Stimulated activated CD8-positive, alpha-beta memory T cell treated with anti-CD3 and anti-CD28 coated beads, Interleukin-4, amount 100 ng/mL, for 1 hour (primary cell): ENCODE measurements at regions not wholly inside any gene's neighbourhood (a gene's known extent, or its start where the extent isn't known, plus 50 kb on each side); places are given as distances from the start of the nearest gene placed in this dataset.

Experiments used
- DNase-seq, 2 donors: peaks; one replicate each; pipeline ENCODE4 v3.0.0-alpha.2; 2020; ENCODE audit warnings: low read depth in 2 of 2, low spot score in 1 of 2

GRCh38 chr13:104198801-104199200 lies 1132.6 kb upstream of the SLC10A2 start:
- no peak for DNase-seq

- DNase-seq = no peak
Observed at GRCh38 chr13:104196611-104197010, 1130.4 kb upstream of the SLC10A2 start.

GRCh38 chr13:104181526-104182231 lies 1115.5 kb upstream of the SLC10A2 start:
- no peak for DNase-seq

DNA sequence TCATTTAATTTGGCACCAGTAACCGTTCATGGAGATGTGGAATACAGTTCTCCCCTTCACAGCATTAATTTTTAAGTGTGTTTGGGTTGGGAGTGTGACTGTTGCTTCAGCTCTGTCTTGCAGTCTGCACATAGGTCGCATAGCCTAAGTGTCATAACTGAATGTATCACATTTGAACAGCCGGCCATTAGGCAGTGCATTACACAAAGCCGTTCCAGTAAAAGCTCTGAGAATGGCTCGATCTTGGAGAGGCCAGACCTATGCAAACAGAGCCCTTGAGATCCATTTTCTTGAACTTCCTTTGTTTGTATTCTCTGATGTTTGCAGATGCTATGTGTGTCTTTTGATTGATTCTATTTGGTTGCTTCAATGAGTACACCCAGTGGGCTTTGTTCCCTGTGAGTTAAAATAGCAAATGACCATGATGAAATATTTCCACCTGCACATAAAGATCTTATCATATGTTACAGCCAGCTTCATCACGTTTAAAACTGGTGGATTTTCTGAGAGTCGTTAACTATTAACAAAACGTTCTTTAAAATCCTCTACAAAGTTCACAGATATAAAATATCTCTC lies 1104.9 kb upstream of the SLC10A2 start:
- DNase-seq = no peak

DNA sequence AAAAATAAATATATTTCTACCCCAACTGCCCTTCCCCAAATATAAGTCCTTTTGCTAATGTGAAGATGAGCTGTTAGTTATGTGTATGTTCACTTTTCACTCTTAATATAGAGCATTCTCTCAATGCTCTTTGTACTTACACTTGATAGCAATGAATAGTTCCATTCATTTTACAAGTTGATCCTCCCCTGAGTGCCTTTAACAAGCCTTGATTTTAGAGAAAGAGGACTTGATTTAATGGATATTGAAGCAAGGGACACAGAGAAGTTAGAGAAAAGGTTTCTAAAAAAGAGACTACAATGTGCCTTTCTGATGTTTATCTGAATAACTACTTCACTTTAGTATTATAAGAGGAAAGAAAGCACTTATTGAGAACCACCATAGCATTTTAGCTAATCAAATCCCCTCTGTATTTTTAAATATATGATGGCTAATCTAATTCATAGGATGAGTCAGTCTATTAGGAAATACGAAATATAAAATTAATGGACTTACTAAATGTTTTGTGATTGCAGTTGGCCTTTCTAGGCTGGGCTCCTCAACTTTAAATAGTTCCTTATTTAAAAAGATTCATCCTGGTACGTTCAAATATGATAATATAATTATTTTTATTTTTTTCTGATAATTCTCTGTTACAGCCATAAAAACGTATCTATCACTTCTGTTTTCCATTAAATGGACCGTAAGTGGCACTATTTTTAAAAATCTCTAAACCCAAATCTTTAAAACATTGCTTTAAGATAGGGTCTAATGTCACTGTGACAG lies 1097.8 kb upstream of the SLC10A2 start:
- no peak for DNase-seq

DNA sequence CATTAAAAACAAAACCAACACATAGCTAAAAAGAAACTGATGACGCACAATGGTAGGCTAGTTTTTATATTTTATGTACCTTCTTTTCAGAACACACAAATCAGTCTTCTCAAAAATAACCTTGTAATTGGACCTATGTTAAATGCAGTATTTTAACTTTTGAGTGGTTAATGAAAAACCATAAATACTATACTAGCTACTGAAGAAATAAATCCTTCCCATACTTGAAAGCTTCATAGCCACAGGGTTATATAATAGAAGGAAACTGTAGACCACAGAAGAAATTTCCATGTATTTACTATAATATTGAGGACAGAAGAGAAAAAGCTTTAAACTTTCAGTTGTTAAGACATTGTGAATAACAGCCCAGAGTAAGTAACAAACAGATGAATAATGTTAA lies 1094.3 kb upstream of the SLC10A2 start:
- DNase-seq = no peak

DNA sequence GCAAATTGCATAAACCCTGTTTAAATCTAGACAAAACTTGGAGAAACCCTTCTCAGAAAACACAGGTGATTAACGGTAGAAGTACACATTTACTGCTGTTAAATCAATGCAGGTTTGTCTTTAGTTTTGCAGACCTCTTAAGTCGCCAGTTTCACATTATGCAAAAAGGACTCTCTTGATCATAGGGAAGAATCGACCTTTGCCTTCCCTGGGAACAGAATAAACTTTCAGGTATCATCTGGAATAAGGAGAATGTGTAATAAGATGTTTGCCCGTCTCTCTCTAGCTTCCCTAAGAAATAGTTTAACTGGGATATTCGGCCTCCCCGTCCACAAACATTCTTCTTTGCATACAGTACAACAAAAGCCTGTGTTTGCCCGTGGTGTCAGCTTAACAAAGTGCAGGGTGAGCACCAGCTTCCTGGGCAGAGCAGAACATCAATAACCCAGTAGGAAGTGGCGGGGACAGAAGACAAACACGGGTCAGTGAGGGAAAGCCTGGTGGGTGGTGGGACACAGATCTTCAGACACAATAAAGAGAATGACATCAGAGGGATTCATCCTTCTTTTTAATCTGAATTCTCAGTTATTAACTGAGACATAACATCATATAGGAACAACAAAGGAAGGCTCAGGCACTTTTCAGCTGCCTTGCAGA lies 1077.7 kb upstream of the SLC10A2 start:
- DNase-seq = no peak

GRCh38 chr13:104140552-104140951 lies 1074.3 kb upstream of the SLC10A2 start:
- no peak for DNase-seq

DNA sequence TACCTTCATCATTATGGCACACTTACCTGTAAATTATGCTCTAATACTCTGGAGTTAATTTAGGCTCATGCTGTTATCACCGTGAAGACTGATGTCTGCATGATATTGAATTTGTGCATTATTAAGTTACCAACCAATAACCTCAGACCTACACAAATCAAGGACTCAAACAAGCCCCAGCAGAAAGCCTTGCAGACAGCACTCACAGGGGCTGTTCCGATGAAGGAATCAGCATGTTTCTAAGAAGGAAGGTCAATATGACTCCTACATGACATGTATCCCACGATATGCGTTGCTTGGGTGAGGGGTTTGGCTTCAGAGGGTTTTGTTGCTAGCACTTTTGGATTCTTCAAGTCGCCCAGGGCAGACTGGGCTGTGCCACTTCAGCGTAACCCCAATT lies 1071.2 kb upstream of the SLC10A2 start:
- no peak for DNase-seq

DNA sequence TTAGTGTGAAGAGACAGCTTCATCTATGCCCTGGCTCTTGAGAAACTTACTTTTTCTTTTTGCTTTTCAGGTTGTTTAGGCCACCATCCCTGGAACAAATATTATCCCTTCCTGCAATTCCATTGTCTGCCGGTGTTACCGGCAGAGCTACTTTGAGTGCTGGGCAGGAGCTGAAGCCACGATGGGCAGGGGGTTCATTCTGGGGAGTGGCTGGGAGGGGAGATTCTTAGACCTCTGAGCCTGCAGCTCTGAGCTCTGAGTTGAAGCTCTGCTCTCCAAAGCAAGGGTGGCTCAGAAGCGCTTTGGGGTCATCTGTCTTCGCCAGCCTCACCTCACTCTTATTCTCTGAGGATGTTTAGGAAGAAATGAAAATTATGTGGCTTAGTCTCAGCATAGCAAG lies 1066.6 kb upstream of the SLC10A2 start:
- no peak for DNase-seq

DNA sequence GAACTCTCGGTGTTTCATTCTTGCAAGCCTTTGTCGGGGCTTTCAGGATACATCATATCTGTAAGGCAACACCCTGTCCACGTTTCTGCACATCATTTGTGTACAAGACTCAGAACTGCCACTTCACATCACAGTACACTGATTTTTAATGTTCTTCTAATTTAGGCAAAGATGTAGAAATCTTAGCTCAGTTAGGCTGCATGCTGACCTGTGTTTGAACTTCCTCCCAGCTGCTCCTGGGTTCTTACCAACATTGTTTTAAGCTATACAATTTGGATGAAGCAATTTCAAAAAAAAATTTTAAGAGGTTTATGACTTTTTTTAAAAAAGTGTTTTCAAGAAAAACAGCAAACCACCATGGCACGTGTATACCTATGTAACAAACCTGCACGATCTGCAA lies 1047.9 kb upstream of the SLC10A2 start:
- no peak for DNase-seq

DNA sequence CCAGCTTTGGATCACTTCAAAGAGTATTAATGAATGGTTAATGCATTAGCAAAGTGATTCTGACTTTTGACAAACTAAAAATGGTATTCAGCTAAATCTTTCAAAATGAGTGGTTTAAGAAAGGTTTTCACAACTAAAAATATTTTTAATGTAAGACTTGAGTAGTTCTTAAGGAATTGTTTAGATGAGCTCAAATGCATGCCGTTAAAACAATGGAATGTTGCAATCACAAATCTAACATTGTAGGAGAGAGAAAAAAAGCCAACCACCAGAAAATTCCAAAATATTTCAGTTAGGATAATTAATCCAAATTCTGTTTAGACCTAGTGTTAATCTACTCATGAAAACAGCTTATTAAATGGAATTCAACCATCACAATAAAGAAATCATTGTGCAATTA lies 1044.8 kb upstream of the SLC10A2 start:
- no peak for DNase-seq

DNA sequence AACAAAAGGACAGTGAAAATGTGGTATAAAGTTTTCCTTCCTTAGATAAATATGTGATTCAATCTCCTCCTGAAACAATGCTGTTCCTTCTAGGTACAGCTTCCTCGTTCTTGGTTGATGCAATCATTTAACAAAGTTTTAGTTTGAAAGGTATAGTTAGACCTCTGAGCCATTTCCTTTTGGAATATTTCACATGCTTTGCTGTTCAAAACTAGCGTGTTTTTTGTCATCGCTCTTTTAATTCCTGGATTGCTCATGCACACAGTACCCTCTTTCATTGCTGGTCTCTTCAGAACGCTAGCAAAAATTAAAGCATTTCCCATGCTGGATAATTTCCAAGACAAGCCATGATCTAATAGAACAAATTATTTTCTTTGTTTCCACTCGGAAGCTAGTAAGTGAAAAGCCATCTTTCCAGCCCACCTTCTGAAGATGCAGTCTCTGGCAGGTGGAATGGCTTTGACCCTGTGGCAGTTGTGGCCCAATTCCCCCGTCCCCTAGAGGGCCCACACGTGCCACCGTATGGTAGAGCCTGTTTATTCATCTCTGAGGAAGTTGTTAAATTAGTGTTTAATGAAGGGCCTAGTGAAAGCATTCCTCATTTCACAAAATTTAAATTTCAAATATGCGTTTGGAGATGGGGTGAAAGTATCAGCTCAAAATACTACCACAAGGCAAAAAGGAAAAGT lies 1040.6 kb upstream of the SLC10A2 start:
- no peak for DNase-seq

DNA sequence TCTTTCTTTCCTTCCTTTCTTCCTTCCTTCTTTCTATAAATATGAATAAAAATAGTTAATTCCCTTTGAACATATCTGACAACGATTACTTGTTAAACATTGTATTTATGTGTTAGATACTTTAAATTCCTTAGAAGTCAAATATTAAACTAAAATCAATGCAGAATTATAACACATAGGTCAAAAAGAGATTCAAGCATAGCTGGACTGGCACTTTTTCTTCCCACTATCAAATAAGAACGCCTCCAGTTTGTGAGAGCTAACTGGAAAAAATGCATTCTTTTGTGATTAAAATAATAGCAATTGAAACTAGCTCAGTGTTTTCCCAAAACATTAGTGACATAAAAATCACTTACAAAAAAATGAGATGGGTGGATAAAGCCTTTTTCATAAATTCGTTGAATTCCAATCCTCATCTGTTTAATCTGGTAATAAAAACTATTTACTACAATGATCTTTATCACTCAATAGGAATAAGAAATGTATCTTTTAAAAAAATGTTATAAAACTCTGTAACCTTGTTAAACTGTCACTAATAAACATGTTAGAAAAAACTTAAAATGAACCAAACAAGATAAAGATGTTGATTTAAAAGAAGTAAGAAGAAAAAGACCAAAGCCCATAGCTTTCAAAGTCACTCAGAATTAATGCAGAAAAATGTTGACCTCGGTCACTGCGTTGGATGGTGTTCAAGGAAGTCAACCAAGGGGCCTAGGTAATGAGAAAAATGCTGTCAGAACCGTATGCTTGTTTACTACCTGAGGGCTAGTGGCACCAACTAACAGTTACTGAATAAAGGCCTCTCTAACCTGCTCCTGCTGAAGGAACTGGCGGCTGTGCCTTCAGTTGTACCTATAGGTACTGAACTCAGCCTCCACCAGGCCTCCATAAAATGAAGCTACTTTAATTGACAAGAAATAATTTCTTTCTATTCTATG lies 1039.5 kb upstream of the SLC10A2 start:
- no peak for DNase-seq

- no peak for DNase-seq
Observed at GRCh38 chr13:104099750-104100149, 1033.5 kb upstream of the SLC10A2 start.

DNA sequence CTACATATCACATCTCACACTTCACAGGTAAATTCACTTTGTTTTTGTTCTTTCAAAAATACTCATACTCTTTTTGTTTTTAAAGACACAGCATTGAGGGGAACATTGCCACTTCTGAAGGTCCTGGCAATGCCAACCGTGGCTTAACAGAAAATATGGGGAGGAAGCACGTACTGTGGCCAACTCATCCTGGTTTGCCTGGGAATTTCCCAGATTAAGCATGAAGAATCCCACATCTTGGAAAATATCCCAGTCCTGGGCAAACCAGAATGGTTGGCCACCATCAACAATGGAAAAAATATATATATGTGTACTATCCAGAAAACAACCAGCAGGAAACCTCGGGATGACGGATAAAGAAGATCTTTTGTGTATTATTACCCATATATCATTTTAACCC lies 1032.2 kb upstream of the SLC10A2 start:
- DNase-seq = no peak

- no peak for DNase-seq
Observed at GRCh38 chr13:104086759-104087158, 1020.5 kb upstream of the SLC10A2 start.

- DNase-seq = no peak
Observed at GRCh38 chr13:104086210-104086609, 1020.0 kb upstream of the SLC10A2 start.

- no peak for DNase-seq
Observed at GRCh38 chr13:104085611-104086010, 1019.4 kb upstream of the SLC10A2 start.

GRCh38 chr13:104074326-104074725 lies 1008.1 kb upstream of the SLC10A2 start:
- no peak for DNase-seq
